Lower leg skin (tissue), 3 donors: ENCODE measurements at regions not wholly inside any gene's neighbourhood (a gene's known extent, or its start where the extent isn't known, plus 50 kb on each side); places are given as distances from the start of the nearest gene placed in this dataset.

Experiments
- CTCF ChIP-seq, 3 donors: fragments of 450-650 bp; IDR thresholded peaks; one replicate each; pipeline ENCODE4 v1.5.1; 2016; ENCODE audit warnings: antibody characterized with exemption in 3 of 3, mild to moderate bottlenecking in 3 of 3, moderate library complexity in 2 of 3
- POLR2A ChIP-seq, 2 donors: fragments of 450-650 bp; IDR thresholded peaks; one replicate each; pipeline ENCODE4 v1.6.1; 2016 to 2017; ENCODE audit warnings: antibody characterized with exemption in 2 of 2, mild to moderate bottlenecking in 1 of 2, moderate library complexity in 1 of 2

GRCh38 chr11:114864896-114865295 is 186.6 kb downstream of the NXPE2 start:
- TF ChIP-seq CTCF (IDR thresholded peaks at IDR 0.05) (no peak), POLR2A (IDR thresholded peaks at IDR 0.05) (no peak)
